SKM-1 treated with dmso at 0.1 percent for 144 hours (cell line): ENCODE measurements at regions not wholly inside any gene's neighbourhood (a gene's known extent, or its start where the extent isn't known, plus 50 kb on each side); places are given as distances from the start of the nearest gene placed in this dataset.

ENCODE experiments used
- DNase-seq: peaks from one replicate; lab custom pipeline; 2025; ENCODE audit not compliant: unreplicated experiment; lab: John Stamatoyannopoulos, UW

DNA sequence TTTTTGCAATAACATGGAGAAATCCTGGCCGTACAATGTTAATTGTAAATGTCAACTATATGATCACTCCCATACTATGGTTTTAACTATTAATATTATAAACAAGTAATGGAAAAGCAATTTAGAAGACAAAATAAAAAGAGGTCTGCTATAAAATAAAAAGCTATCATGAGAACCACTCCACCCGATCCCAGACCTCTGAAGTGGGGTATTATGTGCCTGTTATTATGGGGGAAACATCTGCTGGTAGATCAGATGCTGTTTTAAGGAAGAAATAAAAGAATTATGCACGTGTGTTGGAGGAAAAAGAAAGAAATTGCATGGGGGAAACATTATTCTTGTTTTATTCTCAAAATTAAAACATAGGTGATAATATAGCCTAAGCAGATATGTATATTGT is 615.7 kb upstream of the ARID1B start:
- no peak for DNase-seq

DNA sequence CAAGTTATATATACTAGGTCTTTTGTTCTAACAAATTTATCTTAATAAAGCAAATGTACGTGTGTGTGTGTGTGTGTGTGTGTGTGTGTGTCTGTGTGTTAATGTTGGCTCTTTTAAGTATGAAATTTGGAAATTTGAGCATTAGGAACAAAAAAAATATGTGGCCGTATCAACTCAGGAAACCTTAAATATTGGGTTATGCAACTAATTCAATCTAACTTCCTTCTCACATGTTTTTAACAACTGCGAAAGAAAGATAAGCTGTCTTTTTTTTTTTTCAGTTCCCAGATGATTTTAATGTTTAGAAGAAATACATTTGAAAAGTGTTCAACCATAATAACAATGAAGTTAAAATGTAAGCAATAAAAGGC is 616.4 kb upstream of the ARID1B start:
- no peak for DNase-seq

GRCh38 chr6:156160007-156160794 is 617.0 kb upstream of the ARID1B start:
- no peak for DNase-seq

DNA sequence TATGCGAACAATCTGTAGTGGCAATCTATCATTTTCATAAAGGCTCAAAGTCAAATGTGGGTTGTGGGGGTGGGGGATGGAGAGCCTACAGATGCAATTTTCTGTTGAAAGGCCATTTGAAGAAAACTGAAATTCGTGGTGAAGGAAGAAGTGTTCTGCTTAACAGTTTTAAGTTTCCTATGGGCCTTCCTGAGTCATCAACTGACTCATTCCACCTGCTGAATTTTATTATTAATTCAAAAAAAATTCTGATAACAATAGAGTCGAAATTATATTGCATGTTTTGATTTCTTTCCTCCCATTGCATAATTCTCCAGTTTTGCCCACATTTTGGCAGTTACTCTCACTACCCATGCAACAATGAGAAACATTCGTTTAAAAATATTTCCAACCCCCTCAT is 622.3 kb upstream of the ARID1B start:
- DNase-seq, result no peak

DNA sequence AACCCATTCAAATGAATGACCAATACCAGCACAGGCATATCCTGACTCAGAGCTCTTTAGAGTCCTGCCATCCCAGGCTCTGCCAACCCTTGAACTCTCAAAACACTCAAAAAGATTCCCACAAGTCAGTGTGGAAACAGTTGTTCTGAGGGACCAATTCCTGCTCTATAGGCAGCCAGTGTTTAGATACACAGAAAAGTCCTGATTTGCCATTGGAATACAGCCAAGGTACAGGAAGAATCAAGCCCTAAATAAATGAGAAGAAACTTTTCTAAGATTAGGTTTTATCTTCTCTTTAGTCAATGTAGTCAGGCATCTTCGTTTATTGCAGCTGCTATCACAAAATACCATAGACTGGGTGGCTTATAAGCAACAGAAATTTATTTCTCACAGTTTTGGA is 626.8 kb upstream of the ARID1B start:
- DNase-seq, result no peak

DNA sequence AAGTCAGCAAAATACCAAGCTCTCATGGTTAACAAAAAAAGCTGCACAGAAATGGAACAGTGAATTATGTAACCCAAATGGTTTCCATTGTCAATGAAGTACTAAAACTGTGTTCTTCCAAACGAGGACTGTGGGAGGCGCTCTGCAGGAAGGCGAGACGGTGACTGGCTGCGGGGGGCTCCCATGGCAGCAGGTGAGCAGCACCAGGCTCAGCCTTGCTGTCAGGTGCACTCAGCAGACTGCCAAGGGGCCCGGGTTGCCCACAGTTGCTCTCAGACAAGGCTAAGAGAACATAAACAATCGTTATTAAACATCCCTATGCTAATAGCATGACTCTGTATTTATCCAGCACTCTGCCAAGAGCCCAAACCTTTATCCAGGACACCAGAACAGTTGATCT is 630.3 kb upstream of the ARID1B start:
- no peak for DNase-seq

DNA sequence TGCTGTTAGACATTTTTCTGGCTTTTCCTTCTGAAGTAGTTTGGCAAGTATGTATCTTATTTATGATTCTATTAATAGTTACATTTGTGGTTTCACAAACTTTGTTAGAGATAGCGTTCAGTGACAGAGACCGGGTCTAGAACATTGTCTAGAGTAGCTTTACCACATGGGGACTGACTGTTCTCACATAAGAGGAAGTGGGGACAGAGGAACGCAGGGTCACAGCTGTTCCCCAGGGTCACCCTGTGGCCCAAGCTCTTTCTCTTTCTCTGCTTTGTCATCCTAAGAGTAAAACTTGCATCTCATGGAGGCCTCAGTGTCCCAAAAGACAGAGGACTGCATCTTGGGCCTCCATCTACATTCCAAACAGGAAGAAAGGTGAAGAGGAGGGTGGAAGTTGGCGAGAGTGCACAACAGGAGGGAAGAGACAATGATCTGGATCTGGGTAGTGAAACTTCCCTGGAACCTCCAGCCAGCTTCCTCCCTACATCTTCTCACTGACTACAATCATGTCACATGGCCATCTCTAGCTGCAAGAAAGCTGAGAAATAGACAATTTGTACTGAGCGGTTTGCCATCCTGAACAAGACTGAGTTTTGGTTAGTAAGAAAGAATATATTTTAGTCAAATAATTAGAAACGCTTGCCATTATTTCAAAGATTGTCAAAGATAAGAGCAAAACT is 645.8 kb upstream of the ARID1B start:
- DNase-seq, result no peak

DNA sequence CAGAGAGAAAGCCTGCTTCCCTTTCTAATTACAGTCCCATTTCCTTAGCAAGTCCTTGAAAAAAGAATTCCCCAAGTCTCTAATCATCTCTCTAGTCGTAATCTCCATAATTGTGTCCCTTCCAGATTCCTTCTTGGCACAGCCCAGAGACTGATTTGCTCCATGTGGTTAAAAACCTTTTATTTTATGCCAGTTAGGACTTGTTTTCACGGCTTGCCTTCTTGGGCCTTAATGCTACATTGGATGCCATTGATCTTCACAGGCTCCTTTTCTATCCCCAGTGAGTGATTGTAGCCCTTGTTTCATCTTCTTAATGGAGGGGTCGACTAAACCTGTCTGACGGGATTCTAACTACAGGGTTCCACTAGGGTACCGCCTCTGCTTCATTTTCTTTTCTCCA is 650.6 kb upstream of the ARID1B start:
- DNase-seq, result no peak

DNA sequence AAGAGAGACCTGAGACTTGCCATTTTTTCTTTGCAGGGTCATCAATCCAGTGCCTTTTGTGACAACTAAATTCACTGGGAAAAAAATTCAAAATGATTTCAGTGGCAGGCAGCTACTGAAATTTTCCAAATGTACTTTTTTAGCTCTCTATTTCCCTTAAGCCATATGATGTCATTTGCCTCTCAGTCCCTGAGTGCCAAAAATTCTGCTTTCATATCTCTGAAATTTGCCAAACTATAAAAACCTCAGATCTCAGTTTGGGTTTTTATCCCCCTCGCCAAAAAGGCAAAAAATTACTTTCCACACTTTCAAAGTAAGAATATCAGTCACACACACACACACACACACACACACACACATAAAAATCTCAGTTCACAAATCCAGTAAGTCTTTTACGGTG is 651.3 kb upstream of the ARID1B start:
- no peak for DNase-seq

DNA sequence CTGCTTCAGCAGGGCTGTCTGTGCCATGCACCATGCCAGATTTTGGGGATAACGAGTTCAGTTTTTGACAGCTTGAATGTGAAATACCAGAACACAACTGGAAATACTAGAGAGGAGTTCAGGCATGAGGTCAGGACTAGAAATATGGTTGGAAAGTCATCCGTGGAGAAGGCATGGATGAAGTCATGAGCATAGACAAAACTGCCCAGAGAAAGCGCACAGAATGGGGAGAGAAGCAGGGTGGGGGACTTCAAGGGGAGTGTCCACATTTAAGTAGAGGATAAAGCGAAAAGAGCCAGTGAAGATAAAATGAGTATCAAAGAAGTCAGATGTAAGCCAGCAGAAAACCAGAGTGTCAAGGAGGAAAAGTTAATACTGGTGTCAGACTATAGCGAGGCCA is 653.4 kb upstream of the ARID1B start:
- DNase-seq, result no peak

DNA sequence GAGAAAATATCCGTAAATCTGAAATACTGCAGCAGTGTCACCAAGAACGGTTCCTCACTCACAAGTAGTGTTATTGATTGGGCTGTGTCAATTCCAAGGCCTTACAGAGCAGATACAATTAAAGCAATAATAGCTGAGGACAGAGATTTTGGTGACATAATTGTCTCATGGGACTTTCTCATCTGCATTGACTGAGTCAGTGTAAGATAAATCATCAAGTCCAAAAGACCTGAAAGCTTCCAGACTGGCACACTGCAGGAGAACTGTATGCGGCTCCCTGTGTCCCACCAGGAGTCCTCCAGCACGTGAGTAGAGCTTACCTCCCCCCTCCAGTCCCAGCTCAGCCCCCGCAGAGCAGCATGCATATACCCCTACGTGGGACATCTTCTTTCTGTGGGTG is 655.2 kb upstream of the ARID1B start:
- no peak for DNase-seq

DNA sequence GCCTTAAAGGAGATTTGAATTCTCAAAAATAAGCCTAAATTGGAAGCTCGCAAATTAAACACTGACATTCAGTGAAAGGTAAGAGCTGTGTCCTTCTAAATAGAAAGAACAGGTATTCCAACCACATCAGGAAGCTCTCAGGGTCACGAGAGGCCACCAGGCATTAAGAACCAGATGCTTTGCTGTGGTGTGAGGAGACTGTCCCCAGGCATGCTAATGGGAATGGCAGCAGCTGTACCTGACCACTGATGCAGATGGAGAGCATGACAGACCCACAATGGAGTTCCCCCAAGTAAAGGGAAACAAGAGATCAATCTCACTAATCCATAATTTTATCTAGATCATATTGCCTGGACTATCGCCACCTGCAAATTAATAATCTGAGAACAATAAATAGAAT is 658.9 kb upstream of the NOX3 start:
- DNase-seq, result no peak

GRCh38 chr6:156113631-156114030 is 658.0 kb upstream of the NOX3 start:
- no peak for DNase-seq

DNA sequence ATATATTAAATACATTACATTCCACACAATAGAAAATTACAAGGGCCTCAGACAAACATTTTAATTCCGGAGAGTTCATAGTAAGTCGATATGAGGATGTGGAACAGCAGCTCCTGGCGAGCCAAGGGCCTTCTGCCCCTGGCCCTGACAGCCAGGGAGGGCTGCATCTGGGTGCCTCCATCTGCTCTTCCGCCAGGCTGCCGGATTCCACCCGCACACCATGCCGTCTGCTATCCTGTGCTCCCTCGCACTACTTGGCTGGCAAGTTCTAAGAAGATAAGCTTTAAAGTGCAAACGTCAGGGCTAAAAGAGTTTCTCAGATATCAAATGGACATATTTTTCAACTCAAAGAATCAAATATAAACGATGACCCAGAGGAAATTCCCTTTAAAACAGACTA is 656.3 kb upstream of the NOX3 start:
- DNase-seq, result no peak

DNA sequence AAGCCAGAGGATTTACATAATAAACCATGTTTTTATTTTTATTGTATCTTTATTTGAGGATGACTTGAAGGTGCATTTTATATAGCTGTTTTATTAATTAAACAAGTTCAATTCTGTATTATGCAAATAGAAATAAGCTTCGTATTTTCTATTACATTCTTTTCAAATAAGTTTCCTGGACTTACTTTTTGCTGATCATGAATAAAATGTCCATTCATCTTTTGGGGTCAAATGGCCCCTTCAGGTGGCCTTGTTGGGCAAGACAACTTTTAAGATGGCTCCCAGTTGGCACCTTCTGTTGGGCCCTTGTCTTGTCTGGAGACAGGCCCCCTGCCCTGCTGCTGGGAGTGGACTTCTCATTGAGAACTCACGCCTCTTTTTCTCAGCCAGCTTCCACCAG is 654.6 kb upstream of the NOX3 start:
- DNase-seq, result no peak

- no peak for DNase-seq
Measured at GRCh38 chr6:156109713-156110112, 654.1 kb upstream of the NOX3 start.

- DNase-seq, result no peak
Measured at GRCh38 chr6:156107624-156108101, 652.0 kb upstream of the NOX3 start.

- no peak for DNase-seq
Measured at GRCh38 chr6:156102129-156102528, 646.5 kb upstream of the NOX3 start.

- no peak for DNase-seq
Measured at GRCh38 chr6:156098839-156099238, 643.2 kb upstream of the NOX3 start.

GRCh38 chr6:156087487-156087886 is 631.8 kb upstream of the NOX3 start:
- DNase-seq, result no peak

DNA sequence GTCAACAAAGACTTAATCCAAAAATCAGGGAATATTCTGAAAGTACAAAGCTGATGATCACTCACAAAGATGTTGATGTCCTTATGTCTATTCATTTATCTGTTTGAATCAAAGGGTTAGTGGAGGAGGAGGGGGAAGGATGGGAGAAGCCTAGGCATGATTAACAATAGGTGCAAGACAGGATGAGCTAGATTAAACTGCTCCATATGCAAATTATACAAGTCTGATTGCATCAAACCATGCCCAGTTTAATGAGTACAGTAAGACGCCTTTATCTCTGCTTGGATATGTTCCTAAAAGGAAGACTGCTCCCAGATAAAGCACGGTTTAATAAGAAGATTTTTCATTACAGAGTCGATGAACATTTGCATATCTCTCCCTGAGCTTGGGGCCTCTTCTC is 626.4 kb upstream of the NOX3 start:
- no peak for DNase-seq

DNA sequence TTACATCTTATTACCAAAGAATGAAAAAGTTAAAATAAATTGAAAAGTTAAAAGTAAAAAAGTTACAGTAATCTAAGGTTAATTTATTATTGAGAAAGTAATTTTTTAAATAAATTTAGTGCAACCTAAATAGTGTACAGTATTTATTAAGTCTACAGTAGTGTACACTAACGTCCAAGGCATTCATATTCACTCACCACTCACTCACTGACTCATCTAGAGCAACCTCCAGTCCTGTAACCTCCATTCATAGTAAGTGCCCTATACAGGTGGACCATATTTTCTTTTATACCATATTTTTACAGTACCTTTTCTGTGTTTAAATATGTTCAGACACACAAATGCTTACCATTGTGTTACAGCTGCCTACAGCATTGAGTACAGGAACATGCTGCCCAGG is 624.7 kb upstream of the NOX3 start:
- DNase-seq, result no peak

- no peak for DNase-seq
Measured at GRCh38 chr6:156068881-156069280, 613.2 kb upstream of the NOX3 start.
